Brain microvascular endothelial cell (primary cell): ENCODE measurements at regions not wholly inside any gene's neighbourhood (a gene's known extent, or its start where the extent isn't known, plus 50 kb on each side); places are given as distances from the start of the nearest gene placed in this dataset.

ENCODE experiments used
- DNase-seq: peaks from one replicate; pipeline ENCODE4 v3.0.0-alpha.2; 2020
- H3K27ac ChIP-seq: fragments of 250-450 bp; sonication (Bioruptor Pico); 2 replicates; pipeline ENCODE4 v1.5.1; 2020; ENCODE audit warnings: mild to moderate bottlenecking, moderate library complexity
- H3K27me3 ChIP-seq: fragments of 250-450 bp; sonication (Bioruptor Pico); replicated peaks from 2 replicates; pipeline ENCODE4 v1.5.1; 2020; ENCODE audit warnings: mild to moderate bottlenecking
- H3K36me3 ChIP-seq: fragments of 250-450 bp; sonication (Bioruptor Pico); replicated peaks from 2 replicates; pipeline ENCODE4 v1.5.1; 2020; ENCODE audit warnings: mild to moderate bottlenecking
- H3K4me3 ChIP-seq: 2 replicates; pipeline ENCODE4 v1.5.1; 2011; ENCODE audit warnings: low read depth, mild to moderate bottlenecking, control low read depth, low read length, moderate library complexity
- CTCF ChIP-seq: IDR thresholded peaks from 2 replicates; pipeline ENCODE4 v1.5.1; 2011; ENCODE audit warnings: low read depth, mild to moderate bottlenecking, moderate library complexity, low read length, control low read depth, inconsistent platforms; ENCODE audit errors: missing control alignments
- in situ Hi-C: cut with HindIII; loops from 2 replicates; pipeline ENCODE4 v1.10.0; 2017; ENCODE audit warnings: low sequenced_read_pairs, low pct_ligation_motif_present

- no peaks in the 10 kb centered on the region for H3K27me3 ChIP-seq
- no peaks in the 10 kb centered on the region for H3K36me3 ChIP-seq
- in situ Hi-C loops: no loop called here
- H3K27ac ChIP-seq: no peak overlapping the region
- no peak overlapping the region for H3K4me3 ChIP-seq
- TF ChIP-seq CTCF: no peak
- no peak for DNase-seq
These were observed 78.1 kb upstream of the XYLT1 start for GRCh38 chr16:17548825-17549224.

- no peak overlapping the region for H3K4me3 ChIP-seq
- TF ChIP-seq CTCF: peak; percentile 19
- no peaks in the 10 kb centered on the region for H3K27me3 ChIP-seq
- in situ Hi-C loops: no loop called here
- no peak overlapping the region for H3K27ac ChIP-seq
- DNase-seq: no peak
- H3K36me3 ChIP-seq: no peaks in the 10 kb centered on the region
These were observed 74.0 kb upstream of the XYLT1 start for GRCh38 chr16:17544785-17545184.

GRCh38 chr16:17544304-17544703, 73.5 kb upstream of the XYLT1 start:
- no peak for TF ChIP-seq CTCF
- in situ Hi-C loops: no loop called here
- Histone ChIP-seq H3K4me3 (no peak overlapping the region), H3K36me3 (no peaks in the 10 kb centered on the region), H3K27ac (no peak overlapping the region), H3K27me3 (no peaks in the 10 kb centered on the region)
- no peak for DNase-seq

GRCh38 chr16:17543073-17543472, 72.3 kb upstream of the XYLT1 start:
- TF ChIP-seq CTCF: no peak
- Histone ChIP-seq H3K27me3 (no peaks in the 10 kb centered on the region), H3K27ac (no peak overlapping the region), H3K36me3 (no peaks in the 10 kb centered on the region), H3K4me3 (no peak overlapping the region)
- DNase-seq: no peak
- in situ Hi-C loops: no loop called here

- in situ Hi-C loops: no loop called here
- no peaks in the 10 kb centered on the region for H3K36me3 ChIP-seq
- H3K27me3 ChIP-seq: no peaks in the 10 kb centered on the region
- H3K4me3 ChIP-seq: no peak overlapping the region
- no peak for TF ChIP-seq CTCF
- DNase-seq: no peak
- no peak overlapping the region for H3K27ac ChIP-seq
These were observed 70.6 kb upstream of the XYLT1 start for GRCh38 chr16:17541324-17541723.

- no peak for DNase-seq
- Histone ChIP-seq H3K27ac (no peak overlapping the region), H3K36me3 (no peaks in the 10 kb centered on the region), H3K27me3 (no peaks in the 10 kb centered on the region), H3K4me3 (no peak overlapping the region)
- in situ Hi-C loops: no loop called here
- no peak for TF ChIP-seq CTCF
These were observed 68.2 kb upstream of the XYLT1 start for GRCh38 chr16:17538927-17539326.
